HCT116 (cell line): ENCODE measurements at regions not wholly inside any gene's neighbourhood (a gene's known extent, or its start where the extent isn't known, plus 50 kb on each side); places are given as distances from the start of the nearest gene placed in this dataset.

ENCODE experiments used
- ATAC-seq: fragments of 200-7000 bp; cut with Tn5 transposase; 2 replicates; pipeline ENCODE4 v1.9.1; 2020; ENCODE audit warnings: mild to moderate bottlenecking, moderate library complexity
- BruUV-seq: library from RNA; stranded (reverse); fragments of 400-500 nt; replicated peaks from 2 replicates; lab custom pipeline; 2021; lab: Mats Ljungman, UMichigan
- CTCF ChIA-PET: fragments of 300-600 bp; sonication (Branson Sonifier 250); formaldehyde crosslinking; loops from one replicate; lab custom pipeline; 2021; ENCODE audit warnings: antibody characterized with exemption; lab: Charles Lee
- POLR2A ChIA-PET: fragments of 300-600, 350-600 bp; sonication (Branson Sonifier 250); formaldehyde crosslinking; loops from one replicate; lab custom pipeline; 2021; ENCODE audit warnings: antibody characterized with exemption; lab: Charles Lee
- RAD21 ChIA-PET, 2 experiments: fragments of 300-600 bp; sonication (Branson Sonifier 250); formaldehyde crosslinking; loops; one replicate each; lab custom pipeline; 2023; ENCODE audit warnings: low total read pairs in 2 of 2; ENCODE audit not compliant: uncharacterized antibody in 2 of 2, unreplicated experiment in 2 of 2, low non-redundant PET in 1 of 2; lab: Charles Lee
- DNase-seq: peaks from one replicate; pipeline ENCODE4 v3.0.0-alpha.2; 2010; ENCODE audit warnings: low read depth, low spot score
- H2AFZ ChIP-seq: fragments of 200-600 bp; shearing (Covaris generic), sonication (generic); 2 replicates; pipeline ENCODE4 v1.6.1; 2017; ENCODE audit warnings: low read depth, mixed run types, mixed read lengths, antibody characterized with exemption, low read length; ENCODE audit not compliant: poor library complexity, severe bottlenecking
- H3K27ac ChIP-seq: 2 replicates; pipeline ENCODE4 v1.5.1; 2012; ENCODE audit warnings: low read depth, low read length
- H3K27me3 ChIP-seq: fragments of 200-600 bp; sonication (generic); 2 replicates; pipeline ENCODE4 v1.6.1; 2016; ENCODE audit warnings: mixed run types, low read length, mixed read lengths; ENCODE audit not compliant: insufficient read depth
- H3K36me3 ChIP-seq, 2 experiments: fragments of 200-500 bp in 1 of 2; fragments of 200-600 bp in 1 of 2; sonication (Bioruptor generic) in 1 of 2; sonication (generic) in 1 of 2; 2 replicates each; pipeline versions ENCODE4 v1.5.1 to v1.6.1; 2014 to 2016; ENCODE audit warnings: low read length in 2 of 2, inconsistent platforms in 1 of 2, mixed read lengths in 1 of 2, mixed run types in 1 of 2; ENCODE audit not compliant: insufficient read depth in 2 of 2, control insufficient read depth in 1 of 2
- H3K4me1 ChIP-seq, 2 experiments: fragments of 200-600 bp in 1 of 2; sonication (generic) in 1 of 2; 2 replicates each; pipeline versions ENCODE4 v1.5.1 to v1.6.1; 2012 to 2017; ENCODE audit warnings: low read length in 2 of 2, inconsistent platforms in 1 of 2, mild to moderate bottlenecking in 1 of 2, mixed read lengths in 1 of 2, mixed run types in 1 of 2, moderate library complexity in 1 of 2; ENCODE audit not compliant: insufficient read depth in 2 of 2, control insufficient read depth in 1 of 2
- H3K4me2 ChIP-seq: fragments of 200-600 bp; sonication (generic); 2 replicates; pipeline ENCODE4 v1.6.1; 2017; ENCODE audit warnings: mixed run types, low read length, mixed read lengths
- H3K4me3 ChIP-seq, 2 experiments: fragments of 200-600 bp in 1 of 2; sonication (generic) in 1 of 2; replicated peaks in 1 of 2; 2 replicates each; pipeline ENCODE4 v1.5.1; 2011 to 2016; ENCODE audit warnings: low read length in 2 of 2, control low read depth in 1 of 2, low read depth in 1 of 2, mild to moderate bottlenecking in 1 of 2, mixed read lengths in 1 of 2, mixed run types in 1 of 2
- H3K79me2 ChIP-seq: fragments of 200-600 bp; sonication (generic); 2 replicates; pipeline ENCODE4 v1.6.1; 2017; ENCODE audit warnings: mild to moderate bottlenecking, mixed run types, low read length, moderate library complexity, mixed read lengths; ENCODE audit not compliant: insufficient read depth
- H3K9ac ChIP-seq: fragments of 200-600 bp; sonication (generic); 2 replicates; pipeline ENCODE4 v1.6.1; 2016; ENCODE audit warnings: low read length, mixed read lengths
- H3K9me2 ChIP-seq: fragments of 200-600 bp; sonication (generic), shearing (Covaris generic); 2 replicates; pipeline ENCODE4 v1.6.1; 2017; ENCODE audit warnings: mixed run types, mild to moderate bottlenecking, moderate library complexity; ENCODE audit not compliant: insufficient read depth
- H3K9me3 ChIP-seq, 2 experiments: fragments of 200-500 bp in 1 of 2; fragments of 200-600 bp in 1 of 2; sonication (Bioruptor generic) in 1 of 2; sonication (generic) in 1 of 2; 2 replicates each; pipeline ENCODE4 v1.6.1; 2014 to 2017; ENCODE audit warnings: low read length in 2 of 2, mixed read lengths in 2 of 2, inconsistent platforms in 1 of 2, low read depth in 1 of 2, mild to moderate bottlenecking in 1 of 2, mixed run types in 1 of 2, moderate library complexity in 1 of 2; ENCODE audit not compliant: control insufficient read depth in 1 of 2, insufficient read depth in 1 of 2
- H4K20me1 ChIP-seq: fragments of 200-600 bp; sonication (generic), shearing (Covaris generic); 2 replicates; pipeline ENCODE4 v1.6.1; 2017; ENCODE audit warnings: mixed run types, mild to moderate bottlenecking, moderate library complexity; ENCODE audit not compliant: insufficient read depth
- CBX3 ChIP-seq: IDR thresholded peaks from 2 replicates; pipeline ENCODE4 v1.6.1; 2012; ENCODE audit warnings: low read depth
- CEBPB ChIP-seq: IDR thresholded peaks from 2 replicates; pipeline ENCODE4 v1.6.1; 2012; ENCODE audit warnings: low read depth
- EGR1 ChIP-seq: IDR thresholded peaks from 2 replicates; pipeline ENCODE4 v1.6.1; 2012; ENCODE audit warnings: low read depth
- ELF1 ChIP-seq: IDR thresholded peaks from 2 replicates; pipeline ENCODE4 v1.6.1; 2012; ENCODE audit warnings: low read depth, borderline replicate concordance
- EZH2 ChIP-seq: fragments of 200-600 bp; sonication (generic); IDR thresholded peaks from 2 replicates; pipeline ENCODE4 v1.6.1; 2017; ENCODE audit warnings: antibody characterized with exemption, mixed run types
- FOSL1 ChIP-seq: IDR thresholded peaks from 2 replicates; pipeline ENCODE4 v1.6.1; 2012; ENCODE audit warnings: low read depth
- JUND ChIP-seq: IDR thresholded peaks from 2 replicates; pipeline ENCODE4 v1.6.1; 2012
- POLR2AphosphoS5 ChIP-seq: IDR thresholded peaks from 2 replicates; pipeline ENCODE4 v1.6.1; 2011; ENCODE audit warnings: mild to moderate bottlenecking, low read depth, low read length, moderate library complexity
- SIN3A ChIP-seq: IDR thresholded peaks from 2 replicates; pipeline ENCODE4 v1.6.1; 2012; ENCODE audit warnings: low read depth
- SP1 ChIP-seq: IDR thresholded peaks from 2 replicates; pipeline ENCODE4 v1.6.1; 2012; ENCODE audit warnings: low read depth
- YY1 ChIP-seq: IDR thresholded peaks from 2 replicates; pipeline ENCODE4 v1.6.1; 2011; ENCODE audit warnings: low read length, low read depth, moderate library complexity, mild to moderate bottlenecking; ENCODE audit not compliant: insufficient replicate concordance; ENCODE audit errors: extremely low read depth
- intact Hi-C: fragments of 100-400 bp; cut with micrococcal nuclease; formaldehyde crosslinking; loops from 2 replicates; pipeline ENCODE4 v1.10.0; 2022
- TF ChIP-seq, protein P1 (sequence below): IDR thresholded peaks from 2 replicates; pipeline ENCODE4 v1.6.1; 2012
- TF ChIP-seq, protein P2 (sequence below): IDR thresholded peaks from 2 replicates; pipeline ENCODE4 v1.6.1; 2012

DNA sequence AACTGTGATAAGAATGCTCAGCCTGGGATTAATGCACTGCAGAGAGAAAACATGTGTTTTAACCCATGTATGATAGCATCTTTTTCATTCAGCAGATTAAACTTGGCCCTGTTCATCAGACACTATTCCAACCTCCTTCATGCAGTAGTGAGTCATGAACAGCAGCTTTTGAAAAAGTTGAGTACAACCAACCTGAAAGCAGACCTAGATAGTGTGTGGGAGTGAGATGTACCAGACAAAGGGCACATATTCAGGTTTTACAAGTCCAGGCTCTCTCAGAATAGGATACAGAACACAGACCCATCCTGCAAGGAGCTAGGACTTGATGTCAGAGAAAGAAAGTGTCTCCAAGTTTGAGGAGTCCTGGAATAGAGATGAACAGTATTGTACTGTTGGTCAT lies 237.3 kb upstream of the STS start:
- H3K9me3 ChIP-seq: no peaks in the 10 kb centered on the region
- no peak overlapping the region for H3K9ac ChIP-seq
- CTCF ChIA-PET: no interaction called here
- POLR2A ChIA-PET: no interaction called here
- ATAC-seq (no peak), DNase-seq (no peak)
- no peaks in the 10 kb centered on the region for H3K9me2 ChIP-seq
- H3K36me3 ChIP-seq: no peaks in the 10 kb centered on the region
- no peaks in the 10 kb centered on the region for H3K4me1 ChIP-seq
- H3K4me3 ChIP-seq: no peak overlapping the region
- no peak overlapping the region for H2AFZ ChIP-seq
- H3K27me3 ChIP-seq: no peaks in the 10 kb centered on the region
- H3K79me2 ChIP-seq: no peaks in the 10 kb centered on the region
- TF ChIP-seq, protein P1, sequence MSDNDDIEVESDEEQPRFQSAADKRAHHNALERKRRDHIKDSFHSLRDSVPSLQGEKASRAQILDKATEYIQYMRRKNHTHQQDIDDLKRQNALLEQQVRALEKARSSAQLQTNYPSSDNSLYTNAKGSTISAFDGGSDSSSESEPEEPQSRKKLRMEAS: no peak
- TF ChIP-seq SIN3A (no peak), EGR1 (no peak), SP1 (no peak), CBX3 (no peak), EZH2 (no peak), JUND (no peak), YY1 (no peak), POLR2AphosphoS5 (no peak), CEBPB (no peak), FOSL1 (no peak)
- TF ChIP-seq, protein P2, sequence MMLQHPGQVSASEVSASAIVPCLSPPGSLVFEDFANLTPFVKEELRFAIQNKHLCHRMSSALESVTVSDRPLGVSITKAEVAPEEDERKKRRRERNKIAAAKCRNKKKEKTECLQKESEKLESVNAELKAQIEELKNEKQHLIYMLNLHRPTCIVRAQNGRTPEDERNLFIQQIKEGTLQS: no peak
- no TSS peak for BruUV-seq
- no peak overlapping the region for H3K27ac ChIP-seq
- RAD21 ChIA-PET: no interaction called here
- intact Hi-C loops: no loop called here
- H4K20me1 ChIP-seq: no peaks in the 10 kb centered on the region
- H3K4me2 ChIP-seq: no peak overlapping the region

DNA sequence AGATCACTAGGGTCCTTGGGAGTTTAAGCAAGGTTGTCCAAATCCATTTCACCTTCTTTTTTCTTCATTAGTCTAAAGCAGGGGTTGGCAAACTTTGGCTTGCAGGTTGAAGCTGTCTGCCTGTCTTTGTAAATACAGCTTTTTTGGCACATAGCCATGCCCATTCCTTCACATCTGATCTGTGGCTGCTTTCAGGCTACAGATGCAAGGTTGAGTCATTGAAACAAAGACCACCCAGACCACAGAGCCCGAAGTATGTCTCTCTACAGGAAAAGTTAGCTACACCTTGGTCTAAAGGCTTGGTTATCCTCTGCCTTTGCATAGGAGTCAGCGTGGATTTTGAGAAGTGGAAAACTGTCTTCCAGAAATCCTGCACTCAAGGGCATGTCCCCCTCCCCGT lies 238.1 kb upstream of the STS start:
- Histone ChIP-seq H3K4me2 (no peak overlapping the region), H3K9me3 (no peaks in the 10 kb centered on the region), H3K36me3 (no peaks in the 10 kb centered on the region), H4K20me1 (no peaks in the 10 kb centered on the region), H3K9ac (no peak overlapping the region), H3K27me3 (no peaks in the 10 kb centered on the region), H2AFZ (no peak overlapping the region), H3K4me3 (no peak overlapping the region), H3K9me2 (no peaks in the 10 kb centered on the region), H3K27ac (no peak overlapping the region), H3K79me2 (no peaks in the 10 kb centered on the region), H3K4me1 (no peaks in the 10 kb centered on the region)
- ChIA-PET CTCF (no interaction called here), POLR2A (no interaction called here), RAD21 (no interaction called here)
- ATAC-seq (no peak), DNase-seq (no peak)
- BruUV-seq: no TSS peak
- intact Hi-C loops: no loop called here
- no peak for TF ChIP-seq ELF1
